COLO829 (cell line): ENCODE measurements at regions not wholly inside any gene's neighbourhood (a gene's known extent, or its start where the extent isn't known, plus 50 kb on each side); places are given as distances from the start of the nearest gene placed in this dataset.
"Not testable (repeated sequence)": the region's sequence is repeated elsewhere in the genome, so short reads cannot be mapped to it uniquely, and the experiment has no call there.

ENCODE experiments used
- DNase-seq: peaks from one replicate; pipeline ENCODE4 v3.0.0; 2012; ENCODE audit warnings: low spot score

DNA sequence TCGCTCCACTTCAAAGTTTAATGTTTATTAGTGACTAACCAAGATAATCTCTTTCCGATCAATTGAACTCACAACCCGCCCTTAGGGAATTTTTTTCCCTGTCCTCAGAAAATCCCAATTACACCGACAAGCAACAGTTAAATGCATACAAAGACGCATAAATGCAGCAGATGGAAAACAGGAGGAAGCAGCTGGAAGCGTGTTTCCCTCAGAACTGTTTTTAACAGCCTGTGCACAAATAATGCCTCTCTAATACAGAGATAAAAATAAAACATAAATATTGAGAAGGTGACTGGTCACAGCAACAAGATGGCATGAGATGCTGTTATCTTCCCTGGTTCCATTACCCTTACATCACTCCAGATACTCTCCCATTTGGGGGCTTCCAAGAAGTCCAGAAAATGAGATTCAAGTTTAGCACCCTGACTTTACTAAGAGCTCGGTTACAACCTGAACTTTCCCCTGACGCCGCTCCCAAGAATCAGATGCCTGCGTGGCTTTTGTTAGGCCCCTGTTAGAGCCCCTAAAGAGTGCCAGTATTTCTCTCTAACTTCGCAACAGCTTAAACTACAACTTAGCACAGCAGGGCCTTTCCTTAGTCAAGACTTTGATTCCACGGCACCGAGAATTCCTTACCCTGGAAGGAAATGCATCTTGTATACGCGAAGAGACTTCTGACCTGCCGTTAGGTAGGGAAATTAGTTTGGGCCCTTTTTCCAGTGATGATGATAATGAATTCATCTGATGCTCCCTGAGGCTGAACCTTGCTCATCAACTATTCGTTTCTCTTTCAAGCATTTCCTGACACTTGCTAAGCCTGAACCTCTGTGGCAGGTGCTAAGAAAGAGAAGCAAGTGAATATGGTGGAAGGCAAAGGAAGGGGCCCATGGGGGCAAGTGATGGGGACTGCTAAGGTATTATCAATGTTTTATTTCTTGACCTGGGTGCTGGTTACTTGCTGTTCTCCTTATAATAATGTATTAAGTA is 137.7 kb upstream of the SMYD2 start:
- no peak for DNase-seq

DNA sequence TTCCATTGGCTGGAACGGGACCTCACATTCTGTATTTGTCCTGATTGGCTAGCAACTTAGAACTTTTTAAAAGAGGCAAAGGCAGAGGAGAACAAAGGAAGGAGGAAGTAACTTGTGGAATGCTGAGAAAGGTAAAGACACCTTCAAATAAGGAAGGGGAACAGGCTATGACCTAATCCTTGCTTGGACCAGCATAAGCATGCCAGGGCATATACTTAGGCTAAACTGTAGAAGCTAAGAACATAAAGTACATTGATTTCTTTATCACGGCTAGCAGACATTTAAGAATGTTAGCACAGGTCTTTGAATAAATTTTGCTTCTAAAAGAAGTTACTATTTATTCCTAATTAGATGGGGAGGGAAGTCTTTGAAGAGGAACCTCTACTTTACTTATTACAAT is 136.4 kb upstream of the SMYD2 start:
- not testable (repeated sequence) for DNase-seq

DNA sequence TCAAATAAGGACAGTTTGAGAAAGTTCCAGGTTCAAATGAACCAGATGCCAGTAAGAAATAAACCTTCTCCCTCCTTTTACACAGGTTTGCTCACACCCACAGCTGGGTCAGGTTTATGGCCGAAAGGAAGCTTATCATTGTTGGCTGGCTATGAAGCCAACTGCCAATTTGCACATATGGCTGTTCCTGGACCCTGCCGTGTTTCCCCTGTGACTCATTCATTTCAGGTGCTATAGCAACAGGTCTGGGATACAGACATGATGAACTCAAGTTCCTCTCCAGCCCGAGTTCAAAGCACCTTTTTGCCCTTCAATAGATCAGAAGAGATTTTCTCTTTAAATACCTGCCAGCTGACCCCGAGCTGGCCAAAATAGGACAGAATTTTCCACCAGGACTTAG is 134.4 kb upstream of the SMYD2 start:
- no peak for DNase-seq

DNA sequence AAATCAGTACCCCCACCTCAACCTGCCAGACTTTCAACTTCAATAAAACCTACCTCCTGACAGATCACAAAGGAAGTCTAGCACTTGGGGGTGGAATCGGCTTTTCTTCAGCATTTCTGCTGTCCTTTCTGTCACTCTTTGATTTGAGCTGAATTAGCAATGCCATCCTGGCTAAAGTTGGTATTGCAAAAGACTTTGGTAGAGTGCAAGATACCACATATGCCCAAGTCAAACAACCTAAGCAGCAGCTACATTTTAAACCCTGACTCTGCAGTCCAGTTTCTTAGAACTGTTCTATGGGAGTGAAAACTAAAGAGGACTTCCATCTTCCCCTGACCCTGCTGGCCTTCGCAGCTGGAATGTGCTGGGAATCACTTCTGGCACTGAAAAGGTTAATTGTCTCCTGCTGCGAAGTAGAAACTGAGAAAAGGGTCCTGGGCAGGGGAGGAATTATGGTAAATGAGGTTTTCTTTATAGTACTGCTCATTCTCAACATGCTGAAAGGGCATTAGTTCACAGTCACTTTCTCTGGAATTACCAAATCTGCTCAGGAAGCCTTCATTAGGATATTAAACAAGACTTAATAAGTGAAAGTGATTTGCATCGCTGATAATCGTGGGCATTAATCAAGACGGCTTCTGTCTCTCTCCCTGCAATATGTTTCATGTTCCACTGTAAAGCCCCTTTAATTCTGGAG is 126.2 kb upstream of the SMYD2 start:
- DNase-seq: no peak

DNA sequence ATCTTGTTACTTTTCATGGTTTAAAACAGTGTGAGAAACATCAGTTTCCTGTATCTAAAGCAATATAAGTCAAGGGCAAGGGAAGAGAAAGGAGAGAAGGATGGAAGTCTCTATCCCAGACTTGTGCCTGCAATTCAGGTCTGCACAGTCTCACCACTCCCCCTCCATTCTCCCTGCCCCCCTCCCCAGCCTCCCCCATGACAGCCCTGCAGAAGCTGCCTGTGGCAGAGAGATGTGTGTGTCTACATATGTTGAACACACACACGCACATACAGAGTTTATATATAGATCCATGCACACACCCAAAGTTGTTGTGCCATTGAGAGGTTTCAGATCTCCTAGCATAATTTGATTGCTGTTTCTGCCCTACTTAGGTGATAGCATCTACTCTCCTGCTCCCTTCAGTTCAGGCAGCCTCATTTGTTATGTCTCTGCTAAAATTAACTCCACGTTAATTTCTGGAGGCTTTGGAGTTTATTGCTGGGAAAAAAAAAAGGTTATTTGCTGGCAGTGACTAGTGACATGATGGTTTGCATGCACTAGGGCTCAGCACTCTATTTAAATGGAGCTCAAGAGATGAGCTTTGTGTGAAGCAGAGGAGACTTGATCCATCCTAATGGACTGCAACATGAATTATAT is 124.9 kb upstream of the SMYD2 start:
- no peak for DNase-seq

DNA sequence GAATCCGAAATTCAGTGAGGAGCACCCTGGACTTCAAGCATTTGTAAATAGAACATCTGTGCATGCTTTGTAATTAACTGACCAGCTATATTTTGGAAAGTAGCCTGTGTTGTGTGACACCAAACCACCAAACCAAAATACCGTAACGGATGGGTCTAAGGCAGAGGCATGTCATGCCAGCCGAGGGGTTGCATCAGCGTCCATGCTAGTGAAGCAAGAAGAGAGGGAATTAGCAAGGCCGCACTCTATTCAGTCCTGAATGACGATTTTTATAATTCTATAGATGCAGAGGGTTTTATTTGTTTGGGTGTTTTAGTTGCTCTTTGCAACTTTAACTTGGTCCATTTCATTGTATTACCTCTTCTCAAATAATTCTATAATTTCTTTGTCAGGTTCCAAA is 116.8 kb upstream of the SMYD2 start:
- no peak for DNase-seq

DNA sequence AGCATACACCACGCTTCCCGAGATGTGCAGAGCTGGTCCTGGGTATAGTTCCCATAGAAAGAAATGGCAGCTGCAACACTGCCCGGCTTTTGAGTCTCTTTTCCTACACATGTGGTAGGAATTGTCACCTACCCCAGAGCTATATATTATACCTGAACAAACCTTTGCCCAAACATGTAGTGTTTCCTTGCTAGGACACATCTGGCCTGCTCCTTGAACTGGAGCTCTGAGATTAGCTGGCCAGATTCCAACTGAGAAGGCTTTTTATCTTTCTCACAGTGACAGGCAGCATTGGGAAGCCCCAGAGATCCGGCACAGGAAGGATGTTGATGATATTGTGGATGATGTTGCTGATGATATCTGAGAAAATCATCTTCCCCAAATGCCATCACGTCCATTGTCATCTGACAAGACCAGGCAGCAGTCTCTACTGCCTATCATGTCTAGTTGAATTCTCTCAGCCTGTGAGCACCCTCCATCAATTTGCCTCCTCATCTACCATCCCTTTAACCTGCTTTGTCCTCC is 115.0 kb upstream of the SMYD2 start:
- no peak for DNase-seq

DNA sequence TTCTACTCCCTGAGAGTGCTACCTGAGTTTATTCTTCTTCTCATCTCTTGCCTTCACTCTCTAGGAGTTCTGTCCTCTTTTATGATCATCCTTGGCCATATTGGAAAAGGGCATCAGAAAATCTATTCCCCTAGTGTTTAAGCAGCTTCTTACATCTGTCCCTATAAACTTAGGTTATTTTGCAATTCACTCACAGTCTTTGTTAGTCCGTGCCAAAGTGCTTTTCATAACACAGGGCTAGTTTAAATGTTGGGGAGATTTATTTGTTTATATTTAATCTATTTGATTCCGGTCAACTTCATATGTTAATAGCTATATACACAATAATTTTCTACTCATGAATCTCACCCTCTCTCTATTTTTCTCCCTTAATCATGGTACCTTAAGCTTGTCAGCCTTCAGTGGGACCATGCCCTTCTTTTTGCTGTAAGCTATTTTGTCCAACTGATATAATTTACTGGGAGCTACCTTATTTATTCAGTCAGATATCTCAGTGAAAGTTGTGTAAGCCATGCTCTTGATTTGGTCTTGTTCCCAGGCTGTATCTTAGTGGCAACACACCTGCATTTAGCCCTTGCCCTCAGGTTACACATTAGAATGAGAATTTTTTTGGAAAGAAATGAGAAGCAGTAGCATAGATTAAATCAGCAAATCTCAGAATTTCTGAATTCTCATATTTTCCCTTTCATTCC is 106.3 kb upstream of the SMYD2 start:
- DNase-seq: no peak

DNA sequence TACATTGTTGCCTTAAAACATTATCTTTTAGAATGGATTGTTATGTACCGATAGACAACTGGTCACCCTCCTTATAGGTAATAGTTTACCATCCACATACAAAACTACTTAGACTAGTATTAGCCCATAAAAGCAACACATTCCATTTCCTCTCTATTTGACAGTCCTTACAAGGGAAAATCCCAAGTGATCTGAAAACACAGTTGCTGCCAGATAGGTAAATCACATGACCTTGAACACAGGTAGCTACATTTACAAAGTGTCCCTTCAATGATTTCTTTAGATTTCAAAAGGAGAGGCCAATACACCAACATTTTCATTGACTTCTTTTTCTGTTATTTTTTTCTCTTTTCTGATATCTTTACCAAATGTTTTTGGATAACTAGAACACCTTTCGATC is 102.9 kb upstream of the SMYD2 start:
- DNase-seq: no peak

DNA sequence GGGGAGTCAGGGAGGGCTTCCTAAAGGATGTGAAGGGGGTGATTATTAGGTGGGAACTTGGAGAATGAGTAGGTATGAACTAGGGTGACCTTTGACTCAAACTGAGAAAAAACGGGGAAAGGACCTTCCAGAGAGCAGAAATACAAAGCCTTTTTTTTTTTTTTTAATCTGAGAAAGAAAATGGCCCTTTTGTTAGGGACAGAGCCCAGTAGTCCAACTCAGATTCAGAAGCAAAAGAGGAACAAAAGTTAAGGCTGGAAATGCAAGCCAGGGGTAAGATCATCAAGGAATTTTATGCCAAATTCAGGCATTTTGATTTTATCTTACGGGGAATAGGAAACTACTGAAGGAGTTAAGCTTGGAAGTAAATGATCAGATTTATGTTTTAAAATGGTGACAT is 96.0 kb upstream of the SMYD2 start:
- DNase-seq: no peak

DNA sequence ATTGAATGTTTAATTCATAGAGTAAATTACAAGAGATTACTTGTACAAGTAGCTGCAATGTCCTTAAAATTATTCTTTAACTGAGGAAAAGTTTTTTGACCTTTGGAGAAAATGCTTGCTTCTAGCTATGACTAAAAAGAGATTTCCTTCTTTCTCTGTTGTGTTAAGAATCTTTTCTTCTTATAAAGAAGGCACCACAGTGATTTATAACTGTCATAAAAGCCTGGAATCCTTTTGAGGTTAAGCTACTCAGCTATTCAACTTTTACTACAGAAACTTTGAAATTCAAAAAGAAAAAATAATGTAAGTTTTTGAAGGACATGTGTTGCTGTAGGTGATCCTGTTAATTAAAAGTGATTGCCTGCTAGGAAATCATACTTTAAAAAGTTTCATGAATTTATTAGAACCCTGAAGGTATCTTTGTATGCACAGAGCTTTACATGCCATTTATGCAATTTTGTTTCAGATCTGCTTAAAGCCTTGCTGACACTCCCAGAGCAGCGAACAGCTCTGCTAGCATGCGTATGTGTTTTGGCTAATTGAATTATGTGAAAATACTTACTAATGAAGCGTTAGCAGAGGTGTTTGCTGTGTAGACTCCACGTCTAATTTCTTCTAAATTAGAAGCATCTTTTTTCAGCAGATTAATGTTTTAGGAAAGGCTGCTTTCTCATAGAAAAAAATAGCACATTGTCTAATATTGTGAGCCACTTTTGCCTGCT is 94.7 kb upstream of the SMYD2 start:
- no peak for DNase-seq

DNA sequence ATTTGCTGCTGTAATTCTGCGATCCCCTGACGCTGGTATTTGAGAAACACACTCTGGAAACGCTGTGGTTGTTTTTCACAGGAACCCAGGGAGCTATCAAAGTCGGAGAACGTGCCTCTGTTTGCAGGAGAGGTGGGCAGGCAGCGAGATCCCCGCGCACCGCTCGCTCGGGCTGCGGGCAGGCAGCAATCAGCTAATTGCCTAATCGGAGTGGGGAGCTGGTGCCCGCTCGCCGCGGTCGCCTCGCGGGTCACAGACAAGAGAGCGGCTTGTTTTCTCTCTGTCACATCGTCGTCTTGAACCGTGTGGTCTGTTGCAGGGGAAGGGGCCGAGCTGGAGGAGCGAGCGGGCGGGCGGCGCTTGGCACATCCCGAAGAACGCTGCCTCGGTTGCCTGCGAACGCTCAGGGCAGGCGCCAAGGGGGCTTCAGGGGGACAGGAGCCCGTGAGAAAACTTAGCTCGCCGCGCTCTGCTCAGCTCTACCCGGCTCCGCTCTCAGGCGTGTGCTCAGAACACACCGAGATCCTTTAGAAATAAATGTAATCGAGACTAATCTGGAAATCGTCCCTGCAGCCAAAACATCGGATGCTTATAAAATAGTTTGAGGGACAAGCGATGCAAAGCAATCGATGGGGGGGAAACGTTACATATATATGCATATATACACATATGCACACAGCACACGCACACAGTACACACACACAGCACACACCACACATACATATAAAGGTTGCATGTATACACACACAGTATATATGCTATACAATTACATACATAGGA is 93.6 kb upstream of the SMYD2 start:
- no peak for DNase-seq

DNA sequence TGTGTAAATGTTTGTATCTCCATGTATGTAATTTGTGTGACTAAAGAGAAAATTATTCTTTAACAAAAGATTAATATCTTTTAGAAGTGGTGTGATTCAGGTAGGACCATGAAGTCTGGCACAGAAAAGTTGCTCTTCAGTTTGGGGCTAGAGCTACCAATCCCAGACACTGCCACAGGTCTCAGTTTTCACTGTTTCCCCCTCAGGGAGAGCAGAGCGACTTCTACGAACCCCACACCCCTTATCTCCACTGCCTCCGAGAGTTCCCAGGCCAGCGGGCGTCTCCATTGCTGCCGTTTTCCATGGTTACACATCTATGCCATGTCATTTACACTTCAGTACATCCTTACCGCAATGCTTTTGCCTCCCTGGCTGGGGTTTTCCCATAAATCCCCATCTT is 93.0 kb upstream of the SMYD2 start:
- no peak for DNase-seq

DNA sequence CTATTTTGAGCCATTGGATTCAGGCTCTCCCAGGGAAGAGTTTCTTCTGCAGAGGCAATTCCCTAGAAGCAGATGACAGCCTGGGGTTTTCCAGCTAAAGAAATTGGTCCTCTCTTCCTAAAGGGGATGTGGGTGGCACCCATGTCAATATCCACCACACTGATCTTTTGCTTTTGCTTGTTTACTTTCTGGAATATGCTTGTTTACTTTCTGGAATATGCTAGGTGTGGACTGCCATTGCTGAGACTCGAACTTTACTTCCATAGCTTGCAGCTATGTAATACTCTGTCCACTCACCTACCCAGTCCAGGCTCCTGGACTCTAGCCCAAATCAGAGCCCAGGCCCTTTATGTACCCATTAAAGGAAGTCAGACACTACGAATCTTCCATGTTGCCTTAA is 92.1 kb upstream of the SMYD2 start:
- DNase-seq: no peak

DNA sequence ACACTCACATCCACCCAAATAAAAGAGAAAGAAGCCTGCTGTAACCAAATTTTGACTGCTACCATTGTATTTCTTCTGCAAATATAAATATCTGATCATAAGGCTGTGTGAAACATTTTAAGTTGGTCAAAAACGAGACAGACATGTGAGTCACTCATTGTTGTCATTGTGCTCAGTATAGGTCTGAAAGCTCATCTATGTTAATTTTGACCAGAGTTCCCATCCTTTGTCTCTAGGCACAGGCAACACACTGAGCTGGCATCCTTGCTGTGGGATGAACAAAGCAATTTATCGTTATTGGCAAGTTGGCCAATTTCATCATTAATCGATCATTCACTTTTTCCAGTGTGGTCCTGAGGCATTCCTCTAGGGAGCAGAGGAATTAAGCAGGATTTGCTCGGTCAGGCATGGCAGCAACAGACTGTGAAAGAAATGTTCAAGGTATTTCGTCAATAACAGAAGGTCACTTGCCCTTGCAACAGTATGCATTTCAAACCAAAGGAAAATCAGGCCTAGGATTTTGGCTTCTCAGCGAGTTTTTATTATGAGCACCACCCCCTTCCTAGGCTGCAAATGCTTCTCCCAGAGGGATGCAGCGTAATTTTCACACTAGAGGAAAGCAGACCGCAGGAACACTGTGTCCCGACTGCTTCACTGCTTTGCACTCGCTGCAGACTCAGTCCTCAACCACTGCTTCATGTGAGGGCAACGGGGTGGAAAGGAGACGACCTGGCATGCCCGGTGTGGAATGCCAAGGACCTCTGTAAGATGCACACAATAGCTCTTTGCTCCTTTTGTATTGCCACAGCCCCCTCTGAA is 87.9 kb upstream of the SMYD2 start:
- no peak for DNase-seq

DNA sequence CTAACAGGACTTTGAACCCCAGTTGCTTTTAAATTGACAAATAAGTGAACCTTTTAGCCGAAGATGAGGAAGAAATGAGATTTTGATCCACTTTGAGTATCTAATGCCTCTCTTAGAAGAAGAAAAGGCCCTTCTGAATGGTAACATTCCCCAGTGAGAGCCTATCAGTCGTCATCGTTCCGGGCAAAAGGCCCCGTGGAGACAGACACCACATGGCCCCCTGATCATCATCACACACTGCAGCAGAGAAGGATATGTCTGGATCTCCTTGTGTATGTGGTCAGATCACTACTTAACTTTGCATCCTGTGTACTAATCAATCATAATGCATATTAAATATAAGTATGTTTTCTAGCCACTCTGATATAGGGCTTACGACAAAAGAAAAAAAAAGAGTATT is 87.3 kb upstream of the SMYD2 start:
- no peak for DNase-seq

DNA sequence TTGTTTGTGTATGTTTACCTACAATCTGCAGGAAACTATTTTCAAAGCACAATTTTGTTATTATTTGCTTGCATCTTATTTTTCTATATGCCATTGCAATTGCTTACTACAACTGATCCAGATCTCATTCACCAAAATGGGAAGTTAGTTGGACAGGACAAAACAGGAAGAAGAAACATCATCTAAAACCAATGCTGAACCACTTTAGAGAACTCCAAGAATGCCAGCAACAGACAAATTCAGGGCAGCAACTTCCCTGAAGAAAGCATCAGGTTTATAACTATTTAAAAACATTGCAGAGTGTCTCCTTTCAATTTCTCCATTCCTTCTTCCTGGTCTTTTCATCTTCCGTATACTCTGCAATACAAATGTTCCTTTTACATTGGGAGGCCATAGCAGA is 82.4 kb upstream of the SMYD2 start:
- DNase-seq: no peak

DNA sequence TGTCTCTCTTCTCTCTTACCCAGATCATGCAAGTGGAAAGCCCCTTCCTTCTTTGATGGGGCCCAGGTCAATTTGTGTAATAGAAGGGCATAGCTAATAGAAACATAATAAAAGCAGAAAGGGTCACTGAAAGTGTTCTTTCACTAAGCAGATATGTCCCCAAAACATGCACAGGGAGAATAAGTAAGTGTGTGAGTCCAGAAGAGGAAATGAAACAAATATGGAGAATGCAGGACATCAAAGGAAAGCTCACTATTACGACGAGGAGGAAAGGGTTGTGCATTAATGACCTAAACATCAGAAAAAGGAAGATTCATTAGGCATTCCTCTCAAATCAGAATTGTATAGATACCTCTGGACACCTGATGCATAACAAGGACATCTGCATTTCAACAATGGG is 81.4 kb upstream of the SMYD2 start:
- DNase-seq: no peak

DNA sequence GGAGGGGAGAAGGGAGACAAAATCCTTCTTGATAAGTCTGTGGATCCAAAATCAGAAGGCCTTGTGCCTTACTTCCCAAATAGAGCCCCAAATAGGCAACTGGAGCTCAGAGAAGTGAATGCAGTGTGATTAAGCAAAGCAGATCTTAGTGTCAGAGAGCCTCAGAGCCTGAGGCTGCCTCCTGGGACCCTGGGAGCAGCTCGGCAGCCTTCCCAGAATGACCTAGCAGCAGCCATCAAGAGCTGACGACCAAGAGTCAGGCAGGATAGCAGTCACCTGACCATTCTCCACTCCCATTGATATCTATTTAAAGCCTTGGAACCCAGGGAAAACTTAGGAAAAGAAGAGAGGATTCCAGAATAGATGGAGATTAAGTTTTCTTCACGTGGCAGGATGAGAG is 78.0 kb upstream of the SMYD2 start:
- no peak for DNase-seq

DNA sequence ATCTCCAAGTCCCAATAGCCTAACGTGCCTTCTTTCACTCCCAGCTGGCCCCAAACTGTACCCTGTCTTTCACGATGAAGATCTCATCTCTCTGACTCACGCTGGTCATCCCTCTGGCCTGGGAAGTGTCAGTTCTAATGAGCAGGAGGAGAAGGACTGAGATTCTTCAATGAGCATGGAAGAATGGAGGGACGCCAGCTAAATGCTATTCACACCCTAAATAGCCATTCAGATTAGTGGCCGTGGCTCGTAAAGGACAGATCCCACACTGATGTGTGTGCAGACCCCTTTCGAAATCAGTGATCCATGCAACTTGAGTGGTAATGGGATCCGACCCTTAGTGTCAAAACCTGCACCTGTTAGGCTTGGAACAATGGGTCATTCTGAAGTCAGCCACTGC is 75.9 kb upstream of the SMYD2 start:
- no peak for DNase-seq
